ENCODE measurements at regions not wholly inside any gene's neighbourhood (a gene's known extent, or its start where the extent isn't known, plus 50 kb on each side); places are given as distances from the start of the nearest gene placed in this dataset.

DNA sequence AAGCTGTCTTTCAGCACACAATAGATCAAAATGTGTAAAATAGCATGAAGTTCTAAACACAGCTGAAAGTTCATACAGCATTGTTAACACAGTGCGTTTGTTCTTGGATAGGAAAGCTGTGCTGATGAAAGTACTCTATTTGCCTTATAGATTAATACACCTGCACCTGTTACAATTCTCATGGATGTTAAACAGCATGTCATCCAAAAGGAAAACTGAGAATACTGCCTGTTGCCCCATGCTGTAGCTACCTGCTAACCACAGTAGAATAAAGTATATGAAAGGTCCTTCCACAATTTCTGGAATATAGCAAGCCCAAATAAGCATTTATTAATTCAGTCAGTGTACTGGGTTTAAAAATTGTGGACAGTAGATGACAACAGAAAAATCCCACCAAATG, 166.7 kb upstream of the DTNA start:
- TF ChIP-seq CTCF (IDR thresholded peaks at IDR 0.05) (no peak), POLR2A (IDR thresholded peaks at IDR 0.05) (no peak)
